Vagina (tissue), 2 donors: ENCODE measurements at regions not wholly inside any gene's neighbourhood (a gene's known extent, or its start where the extent isn't known, plus 50 kb on each side); places are given as distances from the start of the nearest gene placed in this dataset.

Experiments
- CTCF ChIP-seq, 3 experiments: fragments of 450-650 bp in 2 of 3; fragments of 200-600 bp in 1 of 3; sonication (generic) in 1 of 3; IDR thresholded peaks; one replicate each; pipeline ENCODE4 v1.5.1; 2017 to 2019; ENCODE audit warnings: antibody characterized with exemption in 3 of 3, mild to moderate bottlenecking in 2 of 3, moderate library complexity in 2 of 3
- POLR2A ChIP-seq, 2 donors: fragments of 450-650 bp; IDR thresholded peaks; one replicate each; pipeline ENCODE4 v1.6.1; 2017; ENCODE audit warnings: antibody characterized with exemption in 2 of 2, mild to moderate bottlenecking in 2 of 2, moderate library complexity in 2 of 2
- POLR2AphosphoS5 ChIP-seq, 2 donors: sonication (generic); formaldehyde crosslinking; IDR thresholded peaks; one replicate each; pipeline ENCODE4 v1.9.0; 2017; ENCODE audit warnings: antibody characterized with exemption in 2 of 2, mild to moderate bottlenecking in 2 of 2, low read depth in 1 of 2; ENCODE audit not compliant: insufficient read depth in 1 of 2

- TF ChIP-seq POLR2A (IDR thresholded peaks at IDR 0.05), result no peak
- no peak for TF ChIP-seq CTCF (IDR thresholded peaks at IDR 0.05)
- no peak for TF ChIP-seq POLR2AphosphoS5 (IDR thresholded peaks at IDR 0.05; ENCODE audit: insufficient read depth in 1 of 2, low read depth in 1 of 2)
Measured at GRCh38 chr3:187995667-187996066, 158.3 kb upstream of the LPP start.
